ENCODE measurements at regions not wholly inside any gene's neighbourhood (a gene's known extent, or its start where the extent isn't known, plus 50 kb on each side); places are given as distances from the start of the nearest gene placed in this dataset.

- H2AK5ac ChIP-seq (ENCODE audit: low read depth, low read length): no peak overlapping the region
- no peak overlapping the region for H3K27ac ChIP-seq (ENCODE audit: low read depth, low read length)
- no peaks in the 10 kb centered on the region for H3K27me3 ChIP-seq (replicated peaks in 1 of 4; ENCODE audit: control insufficient read depth in 3 of 4, extremely low read depth in 1 of 4, insufficient read depth in 3 of 4, low read length in 3 of 4)
- DNase-seq (ENCODE audit: low read depth in 1 of 2, low spot score in 2 of 2): no peak
- H3K4ac ChIP-seq (replicated peaks; ENCODE audit: insufficient read length, low read depth, low read length): no peak overlapping the region
- no peak for FAIRE-seq
- no peaks in the 10 kb centered on the region for H3K79me2 ChIP-seq (ENCODE audit: control insufficient read depth in 1 of 2, insufficient read depth in 2 of 2, low read length in 2 of 2)
- H2BK20ac ChIP-seq (ENCODE audit: low read length): no peak overlapping the region
- H2BK12ac ChIP-seq (ENCODE audit: low read depth, low read length): no peak overlapping the region
- no peak overlapping the region for H3K23ac ChIP-seq (ENCODE audit: insufficient read length)
- no peak overlapping the region for H3K14ac ChIP-seq (ENCODE audit: insufficient read length)
- no peak overlapping the region for H4K5ac ChIP-seq (ENCODE audit: insufficient read length, low read depth, low read length)
- POLR2A ChIA-PET (ENCODE audit: partially characterized antibody): no interaction called here
- no peak overlapping the region for H2AFZ ChIP-seq (ENCODE audit: low read length)
- no peaks in the 10 kb centered on the region for H4K20me1 ChIP-seq (replicated peaks in 1 of 2; ENCODE audit: control insufficient read depth in 1 of 2, insufficient read depth in 2 of 2, low read length in 2 of 2)
- no peak overlapping the region for H4K91ac ChIP-seq (replicated peaks; ENCODE audit: insufficient read length, low read length)
- H3K36me3 ChIP-seq (ENCODE audit: control insufficient read depth in 2 of 4, insufficient read depth in 4 of 4, low read length in 3 of 4): no peaks in the 10 kb centered on the region
- H3K4me1 ChIP-seq (replicated peaks in 1 of 4; ENCODE audit: control insufficient read depth in 3 of 4, insufficient read depth in 4 of 4, low read length in 3 of 4): no peaks in the 10 kb centered on the region
- H3K56ac ChIP-seq (replicated peaks; ENCODE audit: insufficient read length, low read depth, low read length): no peak overlapping the region
- no peak overlapping the region for H4K8ac ChIP-seq (ENCODE audit: extremely low read depth, insufficient read depth, low read length)
- no peaks in the 10 kb centered on the region for H3K79me1 ChIP-seq (ENCODE audit: low read depth, low read length)
- TF ChIP-seq KDM5A (IDR thresholded peaks at IDR 0.05; ENCODE audit: low read length): no peak
- TF ChIP-seq RNF2 (IDR thresholded peaks at IDR 0.05; ENCODE audit: borderline replicate concordance, low read depth, low read length, missing control alignments, poor library complexity, severe bottlenecking): no peak
- no peak for TF ChIP-seq BCL11A (IDR thresholded peaks at IDR 0.05; ENCODE audit: low read depth in 2 of 2, low read length in 2 of 2)
- TF ChIP-seq TCF12 (IDR thresholded peaks at IDR 0.05; ENCODE audit: low read depth, low read length): no peak
- TF ChIP-seq CBX5 (IDR thresholded peaks at IDR 0.05; ENCODE audit: low read depth, low read length): no peak
- CTCF ChIA-PET (ENCODE audit: partially characterized antibody): interaction anchor here (1.1 kb wide), 1 partner anchor 15 kb away, joined by 3 read pairs; no protein-coding TSS in a partner anchor
- no peaks in the 10 kb centered on the region for H3K23me2 ChIP-seq (ENCODE audit: low read depth, low read length)
- H2BK120ac ChIP-seq (replicated peaks; ENCODE audit: low read depth, low read length): no peak overlapping the region
- WGBS, 2 experiments (ENCODE audit: extremely low coverage in 1 of 2, insufficient coverage in 1 of 2, insufficient read length in 1 of 2, insufficient replicate concordance in 2 of 2, low coverage in 1 of 2, low lambda C conversion rate in 2 of 2, missing lambda C conversion rate in 1 of 2): 92% methylated on average over 15 of the region's 16 CpGs; no CpG with 5 or more reads in 1 of the 2 experiments
- no peak overlapping the region for H3K18ac ChIP-seq (ENCODE audit: extremely low read depth, low read length)
- H3K4me2 ChIP-seq (ENCODE audit: insufficient read depth in 1 of 2, low read depth in 2 of 2, low read length in 2 of 2): no peak overlapping the region
- no peak overlapping the region for H2BK15ac ChIP-seq (ENCODE audit: low read length)
- no peak overlapping the region for H3K9ac ChIP-seq (replicated peaks in 1 of 4; ENCODE audit: extremely low read depth in 1 of 4, low read depth in 3 of 4, low read length in 3 of 4)
- no peak overlapping the region for H3K4me3 ChIP-seq (ENCODE audit: extremely low read depth in 1 of 4, insufficient read depth in 2 of 4, low read depth in 3 of 4, low read length in 4 of 4)
- H2BK5ac ChIP-seq (ENCODE audit: low read depth, low read length): no peak overlapping the region
- H3K9me3 ChIP-seq (ENCODE audit: insufficient read depth in 2 of 2, low read depth in 1 of 2, low read length in 1 of 2): no peaks in the 10 kb centered on the region
Measured at GRCh38 chr18:40662898-40663437, 1292.1 kb upstream of the PIK3C3 start.

All from H1 (cell line).